HCT116 (cell line): ENCODE measurements at regions not wholly inside any gene's neighbourhood (a gene's known extent, or its start where the extent isn't known, plus 50 kb on each side); places are given as distances from the start of the nearest gene placed in this dataset.
"Not testable (repeated sequence)": the region's sequence is repeated elsewhere in the genome, so short reads cannot be mapped to it uniquely, and the experiment has no call there.

Source experiments
- ATAC-seq: fragments of 200-7000 bp; cut with Tn5 transposase; 2 replicates; pipeline ENCODE4 v1.9.1; 2020; ENCODE audit warnings: mild to moderate bottlenecking, moderate library complexity
- BruUV-seq: library from RNA; stranded (reverse); fragments of 400-500 nt; replicated peaks from 2 replicates; lab custom pipeline; 2021; lab: Mats Ljungman, UMichigan
- CTCF ChIA-PET: fragments of 300-600 bp; sonication (Branson Sonifier 250); formaldehyde crosslinking; loops from one replicate; lab custom pipeline; 2021; ENCODE audit warnings: antibody characterized with exemption; lab: Charles Lee
- POLR2A ChIA-PET: fragments of 300-600, 350-600 bp; sonication (Branson Sonifier 250); formaldehyde crosslinking; loops from one replicate; lab custom pipeline; 2021; ENCODE audit warnings: antibody characterized with exemption; lab: Charles Lee
- RAD21 ChIA-PET, 2 experiments: fragments of 300-600 bp; sonication (Branson Sonifier 250); formaldehyde crosslinking; loops; one replicate each; lab custom pipeline; 2023; ENCODE audit warnings: low total read pairs in 2 of 2; ENCODE audit not compliant: uncharacterized antibody in 2 of 2, unreplicated experiment in 2 of 2, low non-redundant PET in 1 of 2; lab: Charles Lee
- DNase-seq: peaks from one replicate; pipeline ENCODE4 v3.0.0-alpha.2; 2010; ENCODE audit warnings: low read depth, low spot score
- H2AFZ ChIP-seq: fragments of 200-600 bp; shearing (Covaris generic), sonication (generic); 2 replicates; pipeline ENCODE4 v1.6.1; 2017; ENCODE audit warnings: low read depth, mixed run types, mixed read lengths, antibody characterized with exemption, low read length; ENCODE audit not compliant: poor library complexity, severe bottlenecking
- H3K27ac ChIP-seq: 2 replicates; pipeline ENCODE4 v1.5.1; 2012; ENCODE audit warnings: low read depth, low read length
- H3K27me3 ChIP-seq: fragments of 200-600 bp; sonication (generic); 2 replicates; pipeline ENCODE4 v1.6.1; 2016; ENCODE audit warnings: mixed run types, low read length, mixed read lengths; ENCODE audit not compliant: insufficient read depth
- H3K36me3 ChIP-seq, 2 experiments: fragments of 200-500 bp in 1 of 2; fragments of 200-600 bp in 1 of 2; sonication (Bioruptor generic) in 1 of 2; sonication (generic) in 1 of 2; 2 replicates each; pipeline versions ENCODE4 v1.5.1 to v1.6.1; 2014 to 2016; ENCODE audit warnings: low read length in 2 of 2, inconsistent platforms in 1 of 2, mixed read lengths in 1 of 2, mixed run types in 1 of 2; ENCODE audit not compliant: insufficient read depth in 2 of 2, control insufficient read depth in 1 of 2
- H3K4me1 ChIP-seq, 2 experiments: fragments of 200-600 bp in 1 of 2; sonication (generic) in 1 of 2; 2 replicates each; pipeline versions ENCODE4 v1.5.1 to v1.6.1; 2012 to 2017; ENCODE audit warnings: low read length in 2 of 2, inconsistent platforms in 1 of 2, mild to moderate bottlenecking in 1 of 2, mixed read lengths in 1 of 2, mixed run types in 1 of 2, moderate library complexity in 1 of 2; ENCODE audit not compliant: insufficient read depth in 2 of 2, control insufficient read depth in 1 of 2
- H3K4me2 ChIP-seq: fragments of 200-600 bp; sonication (generic); 2 replicates; pipeline ENCODE4 v1.6.1; 2017; ENCODE audit warnings: mixed run types, low read length, mixed read lengths
- H3K4me3 ChIP-seq, 2 experiments: fragments of 200-600 bp in 1 of 2; sonication (generic) in 1 of 2; replicated peaks in 1 of 2; 2 replicates each; pipeline ENCODE4 v1.5.1; 2011 to 2016; ENCODE audit warnings: low read length in 2 of 2, control low read depth in 1 of 2, low read depth in 1 of 2, mild to moderate bottlenecking in 1 of 2, mixed read lengths in 1 of 2, mixed run types in 1 of 2
- H3K79me2 ChIP-seq: fragments of 200-600 bp; sonication (generic); 2 replicates; pipeline ENCODE4 v1.6.1; 2017; ENCODE audit warnings: mild to moderate bottlenecking, mixed run types, low read length, moderate library complexity, mixed read lengths; ENCODE audit not compliant: insufficient read depth
- H3K9ac ChIP-seq: fragments of 200-600 bp; sonication (generic); 2 replicates; pipeline ENCODE4 v1.6.1; 2016; ENCODE audit warnings: low read length, mixed read lengths
- H3K9me2 ChIP-seq: fragments of 200-600 bp; sonication (generic), shearing (Covaris generic); 2 replicates; pipeline ENCODE4 v1.6.1; 2017; ENCODE audit warnings: mixed run types, mild to moderate bottlenecking, moderate library complexity; ENCODE audit not compliant: insufficient read depth
- H3K9me3 ChIP-seq, 2 experiments: fragments of 200-500 bp in 1 of 2; fragments of 200-600 bp in 1 of 2; sonication (Bioruptor generic) in 1 of 2; sonication (generic) in 1 of 2; 2 replicates each; pipeline ENCODE4 v1.6.1; 2014 to 2017; ENCODE audit warnings: low read length in 2 of 2, mixed read lengths in 2 of 2, inconsistent platforms in 1 of 2, low read depth in 1 of 2, mild to moderate bottlenecking in 1 of 2, mixed run types in 1 of 2, moderate library complexity in 1 of 2; ENCODE audit not compliant: control insufficient read depth in 1 of 2, insufficient read depth in 1 of 2
- H4K20me1 ChIP-seq: fragments of 200-600 bp; sonication (generic), shearing (Covaris generic); 2 replicates; pipeline ENCODE4 v1.6.1; 2017; ENCODE audit warnings: mixed run types, mild to moderate bottlenecking, moderate library complexity; ENCODE audit not compliant: insufficient read depth
- CBX3 ChIP-seq: IDR thresholded peaks from 2 replicates; pipeline ENCODE4 v1.6.1; 2012; ENCODE audit warnings: low read depth
- CEBPB ChIP-seq: IDR thresholded peaks from 2 replicates; pipeline ENCODE4 v1.6.1; 2012; ENCODE audit warnings: low read depth
- EGR1 ChIP-seq: IDR thresholded peaks from 2 replicates; pipeline ENCODE4 v1.6.1; 2012; ENCODE audit warnings: low read depth
- TCF7L2 ChIP-seq: IDR thresholded peaks from 2 replicates; pipeline ENCODE4 v1.7.0; 2011; ENCODE audit warnings: borderline replicate concordance, inconsistent platforms; ENCODE audit not compliant: insufficient read depth, insufficient read length; ENCODE audit errors: extremely low read depth
- ZFX ChIP-seq: fragments of 450-650 bp; IDR thresholded peaks from 2 replicates; pipeline ENCODE4 v1.6.1; 2017
- intact Hi-C: fragments of 100-400 bp; cut with micrococcal nuclease; formaldehyde crosslinking; loops from 2 replicates; pipeline ENCODE4 v1.10.0; 2022

GRCh38 chr6:27633221-27633688 lies 160.3 kb upstream of the ZNF184 start:
- H3K4me2 ChIP-seq, H3K9me3 ChIP-seq, H3K36me3 ChIP-seq, H3K27ac ChIP-seq, H3K9ac ChIP-seq, RAD21 ChIA-PET, H3K9me2 ChIP-seq, H2AFZ ChIP-seq, H3K27me3 ChIP-seq, BruUV-seq, H4K20me1 ChIP-seq, intact Hi-C loops, ATAC-seq, POLR2A ChIA-PET: not testable (repeated sequence)
- peak; percentile 39 for DNase-seq
- TF ChIP-seq CBX3 (peak; percentile 81), TCF7L2 (peak; percentile 16)
- TF ChIP-seq, all 23 proteins: peak for 2; not testable (repeated sequence) for 21
- H3K4me3 ChIP-seq, CTCF ChIA-PET, H3K79me2 ChIP-seq: not testable (repeated sequence)
- peaks cover 3 to 22% of the 10 kb centered on the region in 2 experiments; a peak in 1 of 4 replicates for H3K4me1 ChIP-seq

- H3K36me3 ChIP-seq, result no peaks in the 10 kb centered on the region
- H3K4me3 ChIP-seq, result no peak overlapping the region
- no peak for DNase-seq
- H3K27ac ChIP-seq, result no peak overlapping the region
- ChIA-PET RAD21 (no interaction called here), POLR2A (no interaction called here), CTCF (interaction anchor here (0.7 kb wide), 1 partner anchor 14 kb away, joined by 3 read pairs; no protein-coding TSS in a partner anchor)
- H3K4me1 ChIP-seq, result peaks cover 3 to 22% of the 10 kb centered on the region in 2 experiments; a peak in 1 of 4 replicates
- no peak for TF ChIP-seq TCF7L2
- TF ChIP-seq CEBPB, result no peak; the same call in 1 of the 2 replicates
- no peak for TF ChIP-seq ZFX
- no peak for TF ChIP-seq EGR1
- no peaks in the 10 kb centered on the region for H3K9me3 ChIP-seq
- BruUV-seq, result no TSS peak
- no peak overlapping the region for H2AFZ ChIP-seq
- H3K79me2 ChIP-seq, result no peaks in the 10 kb centered on the region
- peak; percentile 41 for ATAC-seq
- H3K4me2 ChIP-seq, result peak overlapping the region; percentile 69
- intact Hi-C loops, result no loop called here
- no peaks in the 10 kb centered on the region for H3K27me3 ChIP-seq
- no peaks in the 10 kb centered on the region for H3K9me2 ChIP-seq
- no peak overlapping the region for H3K9ac ChIP-seq
- H4K20me1 ChIP-seq, result no peaks in the 10 kb centered on the region
These were observed 158.7 kb upstream of the ZNF184 start for GRCh38 chr6:27631609-27631916.
